IMR-90 (cell line): ENCODE measurements at regions not wholly inside any gene's neighbourhood (a gene's known extent, or its start where the extent isn't known, plus 50 kb on each side); places are given as distances from the start of the nearest gene placed in this dataset.

Experiments used
- ATAC-seq: fragments of 200-7000 bp; cut with Tn5 transposase; 2 replicates; pipeline ENCODE4 v1.9.1; 2020; ENCODE audit warnings: low read depth, mild to moderate bottlenecking, moderate library complexity
- BruUV-seq: library from RNA; stranded (reverse); fragments of 400-500 nt; replicated peaks from 2 replicates; lab custom pipeline; 2021; lab: Mats Ljungman, UMichigan
- CTCF ChIA-PET: fragments of 300-600 bp; formaldehyde crosslinking; extraction: SDS; loops from one replicate; lab custom pipeline; 2021; ENCODE audit warnings: antibody characterized with exemption; lab: Yijun Ruan, JAX
- POLR2A ChIA-PET: fragments of 300-600 bp; sonication (Branson Sonifier 250); formaldehyde crosslinking; loops from one replicate; lab custom pipeline; 2022; ENCODE audit warnings: antibody characterized with exemption; ENCODE audit not compliant: unreplicated experiment; lab: Charles Lee
- DNase-seq: peaks from one replicate; pipeline ENCODE4 v3.0.0; 2013
- H2AFZ ChIP-seq: replicated peaks from 2 replicates; pipeline ENCODE3; 2013; ENCODE audit warnings: low read length, mild to moderate bottlenecking; ENCODE audit not compliant: poor library complexity
- H2AK5ac ChIP-seq: 2 replicates; pipeline ENCODE4 v1.6.1; 2013; ENCODE audit warnings: low read depth, low read length, inconsistent platforms
- H2AK9ac ChIP-seq: replicated peaks from 2 replicates; pipeline ENCODE3; 2013; ENCODE audit warnings: mild to moderate bottlenecking, low read depth, low read length, moderate library complexity; ENCODE audit not compliant: poor library complexity
- H2BK120ac ChIP-seq: 2 replicates; pipeline ENCODE4 v1.6.1; 2013; ENCODE audit warnings: low read depth, low read length, inconsistent platforms
- H2BK15ac ChIP-seq: 3 replicates; pipeline ENCODE4 v1.6.1; 2013; ENCODE audit warnings: low read depth, low read length, inconsistent platforms
- H2BK20ac ChIP-seq: 2 replicates; pipeline ENCODE4 v1.6.1; 2013; ENCODE audit warnings: low read depth, mild to moderate bottlenecking, inconsistent platforms, low read length, moderate library complexity
- H2BK5ac ChIP-seq: 2 replicates; pipeline ENCODE4 v1.6.1; 2013; ENCODE audit warnings: mild to moderate bottlenecking, low read depth, low read length, inconsistent platforms; ENCODE audit not compliant: poor library complexity, severe bottlenecking
- H3K14ac ChIP-seq: replicated peaks from 2 replicates; pipeline ENCODE4 v1.6.1; 2013; ENCODE audit warnings: low read depth, low read length, inconsistent platforms
- H3K18ac ChIP-seq: 2 replicates; pipeline ENCODE4 v1.6.1; 2013; ENCODE audit warnings: low read depth, low read length, control low read depth
- H3K23ac ChIP-seq: 2 replicates; pipeline ENCODE4 v1.6.1; 2013; ENCODE audit warnings: low read depth, low read length, inconsistent platforms
- H3K27ac ChIP-seq: 2 replicates; pipeline ENCODE4 v1.5.1; 2013; ENCODE audit warnings: mild to moderate bottlenecking, control low read depth, low read length; ENCODE audit not compliant: insufficient read depth
- H3K27me3 ChIP-seq: 2 replicates; pipeline ENCODE4 v1.6.1; 2013; ENCODE audit warnings: low read length; ENCODE audit not compliant: control insufficient read depth, insufficient read depth
- H3K36me3 ChIP-seq: 2 replicates; pipeline ENCODE4 v1.6.1; 2013; ENCODE audit warnings: low read length, mixed read lengths; ENCODE audit not compliant: control insufficient read depth, insufficient read depth
- H3K4ac ChIP-seq: 2 replicates; pipeline ENCODE4 v1.6.1; 2013; ENCODE audit warnings: low read depth, low read length, inconsistent platforms
- H3K4me1 ChIP-seq: 2 replicates; pipeline ENCODE4 v1.6.1; 2013; ENCODE audit warnings: low read length, mixed read lengths; ENCODE audit not compliant: control insufficient read depth, insufficient read depth
- H3K4me2 ChIP-seq: 2 replicates; pipeline ENCODE4 v1.6.1; 2013; ENCODE audit warnings: low read depth, mild to moderate bottlenecking, control low read depth, low read length, moderate library complexity
- H3K4me3 ChIP-seq: 2 replicates; pipeline ENCODE4 v1.5.1; 2013; ENCODE audit warnings: low read depth, mild to moderate bottlenecking, control low read depth, low read length, moderate library complexity; ENCODE audit not compliant: insufficient read depth
- H3K56ac ChIP-seq: 2 replicates; pipeline ENCODE4 v1.6.1; 2013; ENCODE audit warnings: low read length, inconsistent platforms; ENCODE audit not compliant: insufficient read depth; ENCODE audit errors: extremely low read depth
- H3K79me1 ChIP-seq, 2 experiments: 2 replicates each; pipeline ENCODE4 v1.6.1; 2013; ENCODE audit warnings: low read length in 2 of 2, inconsistent platforms in 1 of 2, low read depth in 1 of 2
- H3K9ac ChIP-seq: 2 replicates; pipeline ENCODE4 v1.6.1; 2013; ENCODE audit warnings: low read depth, low read length, control low read depth
- H3K9me1 ChIP-seq: 2 replicates; pipeline ENCODE4 v1.6.1; 2013; ENCODE audit warnings: low read length, inconsistent platforms; ENCODE audit not compliant: insufficient read depth
- H3K9me3 ChIP-seq: 2 replicates; pipeline ENCODE4 v1.6.1; 2013; ENCODE audit warnings: low read length; ENCODE audit not compliant: control insufficient read depth, insufficient read depth
- H4K20me1 ChIP-seq: 2 replicates; pipeline ENCODE4 v1.6.1; 2013; ENCODE audit warnings: low read length, inconsistent platforms; ENCODE audit not compliant: insufficient read depth
- H4K5ac ChIP-seq: 2 replicates; pipeline ENCODE4 v1.6.1; 2013; ENCODE audit warnings: mild to moderate bottlenecking, low read depth, low read length, control low read depth
- H4K8ac ChIP-seq, 2 experiments: 2 replicates each; pipeline ENCODE4 v1.6.1; 2013; ENCODE audit warnings: low read depth in 2 of 2, low read length in 2 of 2, control low read depth in 1 of 2, inconsistent platforms in 1 of 2
- H4K91ac ChIP-seq: 2 replicates; pipeline ENCODE4 v1.6.1; 2013; ENCODE audit warnings: low read depth, low read length, inconsistent platforms; ENCODE audit not compliant: insufficient read depth
- BHLHE40 ChIP-seq: fragments of 150-350 bp; IDR thresholded peaks from 2 replicates; pipeline ENCODE4 v1.6.1; 2016; ENCODE audit warnings: mild to moderate bottlenecking, low read depth, low read length
- CEBPB ChIP-seq: IDR thresholded peaks from 2 replicates; pipeline ENCODE4 v1.6.1; 2012; ENCODE audit warnings: low read depth, low read length, improper control_type of control experiment
- CHD1 ChIP-seq: IDR thresholded peaks from 2 replicates; pipeline ENCODE4 v1.6.1; 2012; ENCODE audit warnings: low read depth, low read length, improper control_type of control experiment
- FOS ChIP-seq: fragments of 150-350 bp; IDR thresholded peaks from 2 replicates; pipeline ENCODE4 v1.6.1; 2016; ENCODE audit warnings: low read depth, low read length
- MAFK ChIP-seq: IDR thresholded peaks from 2 replicates; pipeline ENCODE4 v1.6.1; 2012; ENCODE audit warnings: low read depth, low read length, improper control_type of control experiment
- MAZ ChIP-seq: IDR thresholded peaks from 2 replicates; pipeline ENCODE4 v1.6.1; 2012; ENCODE audit warnings: low read depth, mild to moderate bottlenecking, low read length, improper control_type of control experiment, moderate library complexity, borderline replicate concordance
- MXI1 ChIP-seq: IDR thresholded peaks from 2 replicates; pipeline ENCODE4 v1.6.1; 2012; ENCODE audit warnings: low read depth, mild to moderate bottlenecking, low read length, moderate library complexity, borderline replicate concordance
- NFE2L2 ChIP-seq: fragments of 150-350 bp; IDR thresholded peaks from 2 replicates; pipeline ENCODE4 v1.6.1; 2016; ENCODE audit warnings: low read depth, mild to moderate bottlenecking, low read length
- POLR2A ChIP-seq: IDR thresholded peaks from 2 replicates; pipeline ENCODE4 v1.6.1; 2012; ENCODE audit warnings: mild to moderate bottlenecking, low read depth, low read length
- RAD21 ChIP-seq: IDR thresholded peaks from 2 replicates; pipeline ENCODE4 v1.6.1; 2012; ENCODE audit warnings: low read length, improper control_type of control experiment
- RCOR1 ChIP-seq: IDR thresholded peaks from 2 replicates; pipeline ENCODE4 v1.6.1; 2012; ENCODE audit warnings: mild to moderate bottlenecking, low read length, improper control_type of control experiment; ENCODE audit not compliant: insufficient replicate concordance
- RFX5 ChIP-seq: IDR thresholded peaks from 2 replicates; pipeline ENCODE4 v1.8.0; 2012; ENCODE audit warnings: low read depth, mild to moderate bottlenecking, low read length, moderate library complexity
- SMC3 ChIP-seq: fragments of 150-350 bp; IDR thresholded peaks from 2 replicates; pipeline ENCODE4 v1.6.1; 2016; ENCODE audit warnings: low read depth, mild to moderate bottlenecking, antibody characterized with exemption, low read length, moderate library complexity
- WGBS, 2 experiments: methylation state at CpG; one replicate each; pipeline versions ENCODE4 v1.1.5 to v1.1.7; 2013; ENCODE audit warnings: missing lambda C conversion rate in 2 of 2; ENCODE audit not compliant: insufficient read length in 1 of 2; ENCODE audit errors: extremely low coverage in 2 of 2; 5-methylcytosine and 5-hydroxymethylcytosine counted together
- dilution Hi-C: fragments of 300-500 bp; cut with HindIII; formaldehyde crosslinking; loops from one replicate; pipeline ENCODE4 v1.14.3; 2018; ENCODE audit warnings: low sequenced_read_pairs; ENCODE audit not compliant: unreplicated experiment
- in situ Hi-C: fragments of 300-500 bp; cut with MboI; formaldehyde crosslinking; loops from 3 replicates; pipeline ENCODE4 v1.14.3; 2019; ENCODE audit warnings: low sequenced_read_pairs, inconsistent platforms, mixed read lengths
- intact Hi-C: fragments of 100-400 bp; cut with micrococcal nuclease; formaldehyde crosslinking; loops from 2 replicates; pipeline ENCODE4 v1.10.0; 2022
- TF ChIP-seq, protein P1 (sequence below): fragments of 150-350 bp; IDR thresholded peaks from 2 replicates; pipeline ENCODE4 v1.6.1; 2017; ENCODE audit warnings: mild to moderate bottlenecking, antibody characterized with exemption, low read length, low read depth
- TF ChIP-seq, protein P2 (sequence below): conservative IDR thresholded peaks from 2 replicates; pipeline ENCODE4 v1.5.1; 2012; ENCODE audit warnings: mild to moderate bottlenecking, low read depth, low read length, improper control_type of control experiment
- TF ChIP-seq, protein P3 (sequence below): fragments of 150-350 bp; IDR thresholded peaks from 2 replicates; pipeline ENCODE4 v1.6.1; 2016; ENCODE audit warnings: low read depth, mild to moderate bottlenecking, low read length, moderate library complexity, borderline replicate concordance

DNA sequence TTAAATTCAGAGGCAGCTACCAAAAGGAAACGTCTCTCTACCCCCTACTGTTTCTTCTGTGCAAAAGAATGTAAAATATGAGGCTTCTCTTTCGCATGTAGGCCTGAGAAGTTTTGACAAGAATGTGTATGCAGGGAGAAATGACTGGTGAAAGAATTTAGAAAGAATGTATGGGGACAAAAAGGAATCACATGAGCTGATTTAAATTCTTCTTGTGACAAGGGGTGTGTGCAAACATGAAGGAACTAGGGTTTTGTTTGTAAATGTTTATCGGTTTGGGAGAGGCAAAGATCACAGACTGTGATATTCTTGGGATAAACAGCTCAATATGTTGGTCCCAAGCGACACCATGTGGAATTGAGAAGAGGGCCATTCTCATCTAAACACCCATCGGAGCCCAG lies 345.2 kb upstream of the VRK2 start:
- Histone ChIP-seq H3K4me3 (no peak overlapping the region), H3K79me1 (no peaks in the 10 kb centered on the region), H3K4me1 (no peaks in the 10 kb centered on the region), H3K27me3 (no peaks in the 10 kb centered on the region), H2AK9ac (no peak overlapping the region), H3K36me3 (no peaks in the 10 kb centered on the region), H3K56ac (no peak overlapping the region), H4K8ac (no peak overlapping the region), H3K4ac (no peak overlapping the region), H3K4me2 (no peak overlapping the region), H2BK20ac (0 out of 2 replicates have a peak overlapping the region, but pooled peaks have one; percentile 14), H2BK5ac (no peak overlapping the region), H4K20me1 (no peaks in the 10 kb centered on the region), H2AFZ (no peak overlapping the region), H4K91ac (no peak overlapping the region), H3K14ac (no peak overlapping the region), H3K9me1 (no peaks in the 10 kb centered on the region), H3K27ac (no peak overlapping the region), H2AK5ac (no peak overlapping the region), H3K18ac (no peak overlapping the region), H3K23ac (no peak overlapping the region), H2BK120ac (no peak overlapping the region), H4K5ac (no peak overlapping the region), H2BK15ac (no peak overlapping the region), H3K9ac (no peak overlapping the region), H3K9me3 (no peaks in the 10 kb centered on the region)
- TF ChIP-seq CHD1, result no peak
- TF ChIP-seq, protein P1, sequence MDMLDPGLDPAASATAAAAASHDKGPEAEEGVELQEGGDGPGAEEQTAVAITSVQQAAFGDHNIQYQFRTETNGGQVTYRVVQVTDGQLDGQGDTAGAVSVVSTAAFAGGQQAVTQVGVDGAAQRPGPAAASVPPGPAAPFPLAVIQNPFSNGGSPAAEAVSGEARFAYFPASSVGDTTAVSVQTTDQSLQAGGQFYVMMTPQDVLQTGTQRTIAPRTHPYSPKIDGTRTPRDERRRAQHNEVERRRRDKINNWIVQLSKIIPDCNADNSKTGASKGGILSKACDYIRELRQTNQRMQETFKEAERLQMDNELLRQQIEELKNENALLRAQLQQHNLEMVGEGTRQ, result no peak
- no peak for TF ChIP-seq MAZ
- TF ChIP-seq RFX5, result no peak
- TF ChIP-seq RCOR1, result no peak
- no peak for TF ChIP-seq MXI1
- TF ChIP-seq POLR2A, result no peak
- no peak for TF ChIP-seq RAD21
- TF ChIP-seq BHLHE40, result no peak
- TF ChIP-seq, protein P2, sequence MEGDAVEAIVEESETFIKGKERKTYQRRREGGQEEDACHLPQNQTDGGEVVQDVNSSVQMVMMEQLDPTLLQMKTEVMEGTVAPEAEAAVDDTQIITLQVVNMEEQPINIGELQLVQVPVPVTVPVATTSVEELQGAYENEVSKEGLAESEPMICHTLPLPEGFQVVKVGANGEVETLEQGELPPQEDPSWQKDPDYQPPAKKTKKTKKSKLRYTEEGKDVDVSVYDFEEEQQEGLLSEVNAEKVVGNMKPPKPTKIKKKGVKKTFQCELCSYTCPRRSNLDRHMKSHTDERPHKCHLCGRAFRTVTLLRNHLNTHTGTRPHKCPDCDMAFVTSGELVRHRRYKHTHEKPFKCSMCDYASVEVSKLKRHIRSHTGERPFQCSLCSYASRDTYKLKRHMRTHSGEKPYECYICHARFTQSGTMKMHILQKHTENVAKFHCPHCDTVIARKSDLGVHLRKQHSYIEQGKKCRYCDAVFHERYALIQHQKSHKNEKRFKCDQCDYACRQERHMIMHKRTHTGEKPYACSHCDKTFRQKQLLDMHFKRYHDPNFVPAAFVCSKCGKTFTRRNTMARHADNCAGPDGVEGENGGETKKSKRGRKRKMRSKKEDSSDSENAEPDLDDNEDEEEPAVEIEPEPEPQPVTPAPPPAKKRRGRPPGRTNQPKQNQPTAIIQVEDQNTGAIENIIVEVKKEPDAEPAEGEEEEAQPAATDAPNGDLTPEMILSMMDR, result no peak
- TF ChIP-seq, protein P3, sequence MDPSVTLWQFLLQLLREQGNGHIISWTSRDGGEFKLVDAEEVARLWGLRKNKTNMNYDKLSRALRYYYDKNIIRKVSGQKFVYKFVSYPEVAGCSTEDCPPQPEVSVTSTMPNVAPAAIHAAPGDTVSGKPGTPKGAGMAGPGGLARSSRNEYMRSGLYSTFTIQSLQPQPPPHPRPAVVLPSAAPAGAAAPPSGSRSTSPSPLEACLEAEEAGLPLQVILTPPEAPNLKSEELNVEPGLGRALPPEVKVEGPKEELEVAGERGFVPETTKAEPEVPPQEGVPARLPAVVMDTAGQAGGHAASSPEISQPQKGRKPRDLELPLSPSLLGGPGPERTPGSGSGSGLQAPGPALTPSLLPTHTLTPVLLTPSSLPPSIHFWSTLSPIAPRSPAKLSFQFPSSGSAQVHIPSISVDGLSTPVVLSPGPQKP, result no peak
- no peak for TF ChIP-seq CEBPB
- TF ChIP-seq FOS, result no peak
- no peak for TF ChIP-seq SMC3
- no peak for TF ChIP-seq NFE2L2
- TF ChIP-seq MAFK, result no peak
- CTCF ChIA-PET, result interaction anchor here (0.6 to 1.4 kb wide), 4 partner anchors 9 to 1518 kb away, joined by 3 to 5 read pairs (median 4); partner anchors contain the start of gene CCDC85A
- dilution Hi-C loops, result no loop called here
- ATAC-seq (peak; percentile 75), DNase-seq (peak; percentile 0)
- POLR2A ChIA-PET, result interaction anchor here (0.6 kb wide), 1 partner anchor 8 kb away, joined by 3 read pairs; no protein-coding TSS in a partner anchor
- WGBS, 2 experiments, result 17% methylated on average over 1 of the region's 5 CpGs; no CpG with 5 or more reads in 1 of the 2 experiments
- intact Hi-C loops, result loop anchor here (1.0 to 2.0 kb wide), 2 partner anchors 152 to 1519 kb away; partner anchors contain the start of gene CCDC85A
- in situ Hi-C loops, result no loop called here
- BruUV-seq, result no TSS peak
